Activated naive CD4-positive, alpha-beta T cell treated with anti-CD3 and anti-CD28 coated beads, Interleukin-2, amount 50 U/mL, for 16 hours (primary cell): ENCODE measurements at regions not wholly inside any gene's neighbourhood (a gene's known extent, or its start where the extent isn't known, plus 50 kb on each side); places are given as distances from the start of the nearest gene placed in this dataset.
A peak's percentile ranks its signal among the peaks of the same experiment; 100 is the strongest.
"Not testable (repeated sequence)": the region's sequence is repeated elsewhere in the genome, so short reads cannot be mapped to it uniquely, and the experiment has no call there.

Experiments used
- DNase-seq: peaks from one replicate; pipeline ENCODE4 v3.0.0-alpha.2; 2020

DNA sequence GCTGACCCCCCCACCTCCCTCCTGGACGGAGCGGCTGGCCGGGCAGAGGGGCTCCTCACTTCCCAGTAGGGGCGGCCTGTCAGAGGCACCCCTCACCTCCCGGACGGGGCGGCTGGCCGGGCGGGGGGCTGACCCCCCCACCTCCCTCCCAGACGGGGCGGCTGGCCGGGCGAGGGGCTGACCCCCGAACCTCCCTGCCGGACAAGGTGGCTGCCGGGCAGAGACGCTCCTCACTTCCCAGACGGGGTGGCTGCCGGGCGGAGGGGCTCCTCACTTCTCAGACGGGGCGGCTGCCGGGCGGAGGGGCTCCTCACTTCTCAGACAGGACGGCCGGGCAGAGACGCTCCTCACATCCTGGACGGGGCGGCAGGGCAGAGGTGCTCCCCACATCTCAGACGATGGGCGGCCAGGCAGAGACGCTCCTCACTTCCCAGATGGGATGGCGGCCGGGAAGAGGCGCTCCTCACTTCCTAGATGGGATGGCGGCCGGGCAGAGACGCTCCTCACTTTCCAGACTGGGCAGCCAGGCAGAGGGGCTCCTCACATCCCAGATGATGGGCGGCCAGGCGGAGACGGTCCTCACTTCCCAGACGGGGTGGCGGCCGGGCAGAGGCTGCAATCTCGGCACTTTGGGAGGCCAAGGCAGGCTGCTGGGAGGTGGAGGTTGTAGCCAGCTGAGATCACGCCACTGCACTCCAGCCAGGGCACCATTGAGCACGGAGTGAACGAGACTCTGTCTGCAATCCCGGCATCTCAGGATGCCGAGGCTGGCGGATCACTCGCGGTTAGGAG is 66.2 kb upstream of the PAPPA2 start:
- not testable (repeated sequence) for DNase-seq

DNA sequence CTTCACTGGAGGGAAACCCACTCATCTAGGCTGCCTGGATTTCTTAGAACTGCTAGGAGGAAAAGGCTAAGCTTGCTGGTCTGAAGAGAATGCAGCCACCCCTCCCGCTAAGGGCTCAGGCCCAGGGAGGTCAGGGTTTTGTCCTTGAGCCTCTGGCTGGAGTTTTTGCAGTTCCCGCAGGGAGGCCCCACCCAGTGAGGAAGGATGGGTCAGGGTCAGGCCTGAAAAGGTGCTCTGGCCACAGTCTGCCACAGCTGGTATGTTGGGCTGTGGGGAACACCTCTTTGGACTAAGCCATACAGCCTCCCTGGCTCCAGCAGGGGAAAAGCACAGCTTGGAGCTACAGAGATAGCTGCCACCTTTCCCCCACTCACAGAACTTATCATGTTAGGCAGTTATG is 71.4 kb upstream of the PAPPA2 start:
- no peak for DNase-seq

DNA sequence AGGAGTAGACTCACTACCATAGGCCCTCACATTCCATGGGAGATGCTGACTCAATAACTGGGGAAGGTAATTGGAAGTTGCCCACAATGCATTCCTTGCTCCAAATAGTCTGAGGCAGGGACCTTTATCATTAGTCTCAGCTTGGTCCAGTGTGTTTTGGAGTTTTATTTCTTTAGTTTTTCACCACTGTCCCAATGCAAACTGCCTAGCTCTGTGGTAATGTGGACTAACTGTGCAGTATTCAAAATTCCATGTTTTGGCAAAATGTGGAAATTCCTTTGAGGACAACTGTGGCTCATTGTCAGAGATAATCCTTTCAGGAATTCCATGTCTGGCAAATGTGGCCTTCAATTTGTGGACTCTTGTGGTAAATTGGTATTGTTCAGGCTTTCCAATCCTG is 78.1 kb upstream of the PAPPA2 start:
- no peak for DNase-seq

DNA sequence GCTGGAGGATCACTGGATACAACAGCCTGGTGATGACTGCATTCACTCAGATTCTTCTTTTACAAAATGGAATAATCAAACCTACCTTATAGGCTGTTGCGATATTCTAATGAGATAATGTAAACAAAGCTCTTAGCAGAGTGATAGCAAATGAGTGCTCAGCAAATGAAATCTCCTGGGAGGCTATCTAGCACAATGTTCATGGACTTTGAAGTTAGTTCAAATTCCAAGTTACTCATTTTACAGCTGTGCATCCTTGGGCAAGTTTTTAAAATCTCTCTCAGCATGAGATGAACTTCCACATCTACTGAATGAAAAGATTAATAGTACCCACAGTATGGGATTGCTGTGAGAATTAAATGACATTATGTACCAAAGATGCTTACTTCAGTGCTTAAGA is 80.8 kb upstream of the PAPPA2 start:
- no peak for DNase-seq

DNA sequence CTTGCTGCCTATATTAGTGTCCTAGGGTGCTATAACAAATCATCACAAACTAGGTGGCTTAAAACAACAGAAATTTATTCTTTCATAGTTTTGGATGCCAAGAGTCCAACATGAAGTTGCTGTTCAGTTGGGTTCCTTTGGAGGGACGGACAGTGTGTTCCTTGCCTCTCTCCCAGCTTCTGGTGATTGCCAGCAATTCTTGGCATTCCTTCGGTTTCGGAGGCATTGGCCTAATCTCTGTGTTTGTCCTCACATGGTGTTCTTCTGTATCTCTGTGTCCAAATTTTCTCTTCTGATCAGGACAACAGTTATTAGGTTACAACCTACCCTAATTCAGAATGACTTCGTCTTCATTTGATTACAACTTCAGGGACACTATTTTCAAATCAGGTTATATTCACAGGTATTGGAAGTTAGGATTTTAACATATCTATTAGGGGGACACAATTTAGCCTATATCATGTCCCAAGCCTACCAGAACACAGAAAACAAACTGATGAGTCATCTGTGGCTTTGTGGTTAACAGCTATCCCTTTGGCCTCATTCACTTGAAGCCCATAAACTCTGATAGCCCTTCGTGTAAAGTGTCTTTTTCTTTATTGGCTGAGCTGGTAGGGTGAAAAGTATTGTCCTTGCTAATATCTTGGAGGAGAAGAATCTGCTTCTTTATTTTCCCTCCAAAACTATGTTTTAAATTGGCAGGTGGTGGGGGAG is 83.2 kb upstream of the PAPPA2 start:
- DNase-seq = no peak

DNA sequence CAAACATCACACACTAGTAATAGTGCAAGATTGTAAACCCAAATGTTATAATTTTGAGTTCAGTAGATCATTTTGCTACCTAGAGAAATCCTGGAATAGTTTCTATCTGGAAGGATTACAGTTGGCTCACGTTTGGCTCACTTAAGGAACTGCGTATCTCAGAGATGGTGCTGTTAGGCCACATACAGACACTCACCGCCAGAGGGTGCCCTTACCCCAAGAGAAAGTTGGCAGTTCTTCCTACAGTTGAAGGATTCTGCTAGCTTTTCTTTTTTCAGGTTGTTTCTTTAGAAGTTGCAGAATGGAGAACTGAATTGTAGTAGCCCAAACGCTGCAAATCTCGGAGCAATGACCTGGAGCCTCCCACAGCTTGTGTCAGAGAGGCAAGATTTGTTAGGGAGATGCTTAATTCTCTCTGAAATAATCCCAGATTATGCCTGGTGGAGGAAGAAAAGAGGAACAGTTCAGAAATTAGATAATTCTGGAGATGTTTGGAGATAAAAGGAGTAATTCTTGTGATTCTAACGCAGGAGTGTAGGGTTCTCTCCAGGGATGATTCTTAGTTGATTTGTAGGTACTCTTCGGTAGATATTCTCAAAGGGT is 87.9 kb upstream of the PAPPA2 start:
- DNase-seq = peak; percentile 67

DNA sequence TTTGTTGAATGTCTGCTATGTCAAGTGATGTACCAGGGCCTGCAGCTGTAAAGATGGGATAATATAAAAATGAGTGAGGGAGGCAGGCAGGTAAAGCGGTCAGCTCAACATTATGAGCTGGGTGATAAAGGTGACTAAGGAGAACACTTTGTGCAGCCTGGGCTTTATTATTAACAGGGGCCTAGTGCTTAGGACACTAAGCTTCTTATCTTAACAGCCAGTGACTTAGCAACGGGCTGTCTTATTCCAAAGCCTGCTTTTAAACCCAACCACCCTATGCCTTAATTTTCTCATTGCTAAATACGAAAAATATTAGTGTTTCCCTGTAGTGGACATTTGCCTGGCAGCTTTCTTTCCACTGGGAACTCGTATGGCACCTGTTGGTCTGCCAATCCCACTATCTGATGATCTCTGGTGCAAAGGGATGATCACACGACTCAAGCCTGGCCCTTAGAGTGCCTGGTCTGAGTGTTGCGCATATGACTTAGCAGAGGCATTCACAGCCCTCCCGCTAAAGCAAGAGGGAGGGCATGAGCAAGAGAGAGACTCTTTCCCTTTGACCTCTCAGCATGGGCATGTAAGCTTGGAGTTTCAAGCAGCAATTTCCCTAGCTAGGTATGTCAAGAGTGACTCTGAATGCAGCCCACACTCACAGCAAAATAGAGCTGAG is 98.6 kb upstream of the PAPPA2 start:
- no peak for DNase-seq

DNA sequence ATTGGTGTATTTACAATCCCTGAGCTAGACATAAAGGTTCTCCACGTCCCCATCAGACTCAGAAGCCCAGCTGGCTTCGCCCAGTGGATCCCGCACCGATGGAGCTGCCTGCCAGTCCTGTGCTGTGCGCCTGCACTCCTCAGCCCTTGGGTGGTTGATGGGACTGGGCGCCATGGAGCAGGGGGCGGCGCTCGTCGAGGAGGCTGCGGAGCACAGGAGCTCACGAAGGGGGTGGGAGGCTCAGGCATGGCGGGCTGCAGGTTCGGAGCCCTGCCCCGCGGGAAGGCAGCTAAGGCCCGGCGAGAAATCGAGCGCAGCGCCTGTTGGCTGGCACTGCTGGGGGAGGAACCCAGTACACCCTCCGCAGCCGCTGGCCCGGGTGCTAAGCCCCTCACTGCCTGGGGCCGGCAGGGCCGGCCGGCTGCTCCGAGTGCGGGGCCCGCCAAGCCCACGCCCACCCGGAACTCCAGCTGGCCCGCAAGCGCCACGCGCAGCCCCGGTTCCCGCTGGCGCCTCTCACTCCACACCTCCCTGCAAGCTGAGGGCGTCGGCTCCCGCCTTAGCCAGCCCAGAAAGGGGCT is 113.8 kb upstream of the PAPPA2 start:
- DNase-seq = not testable (repeated sequence)

DNA sequence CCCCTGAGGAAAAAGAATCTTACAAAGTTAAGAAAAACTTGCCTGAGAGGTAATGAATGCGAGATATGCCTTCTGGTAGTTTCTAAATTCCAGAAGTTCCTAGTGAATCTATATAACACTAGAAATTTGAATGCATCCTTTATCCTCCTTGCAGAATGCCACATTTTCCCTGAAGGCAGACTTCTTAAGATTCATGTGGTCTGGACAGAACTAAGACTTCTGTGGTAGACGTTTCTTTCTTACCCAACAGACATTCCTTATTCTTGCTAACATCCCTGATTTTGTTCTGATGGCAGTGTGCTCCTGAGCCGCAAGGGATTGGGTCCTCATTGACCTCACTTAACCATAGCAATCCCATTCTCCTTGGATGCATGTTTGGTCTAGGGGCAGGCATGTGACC is 121.3 kb upstream of the PAPPA2 start:
- DNase-seq = no peak

DNA sequence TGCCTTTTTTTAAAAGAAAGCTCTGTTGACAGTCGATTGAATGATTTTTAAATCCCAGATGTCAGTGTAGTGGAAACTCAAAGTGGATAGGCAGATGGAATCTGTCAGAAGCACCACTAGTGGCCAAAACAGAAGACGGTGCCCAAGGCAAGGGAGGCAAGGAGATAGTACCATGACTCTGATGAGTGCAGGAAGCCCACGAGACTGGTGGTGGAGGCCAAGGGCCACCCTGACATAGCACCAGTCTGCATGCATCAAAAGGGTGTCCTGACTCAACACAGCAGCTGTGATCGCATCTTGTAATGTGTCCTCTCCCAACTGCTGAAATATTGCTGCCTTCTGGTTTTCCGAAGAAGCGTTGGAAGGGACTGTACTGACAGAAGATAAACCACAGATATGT is 124.1 kb upstream of the PAPPA2 start:
- DNase-seq = no peak

DNA sequence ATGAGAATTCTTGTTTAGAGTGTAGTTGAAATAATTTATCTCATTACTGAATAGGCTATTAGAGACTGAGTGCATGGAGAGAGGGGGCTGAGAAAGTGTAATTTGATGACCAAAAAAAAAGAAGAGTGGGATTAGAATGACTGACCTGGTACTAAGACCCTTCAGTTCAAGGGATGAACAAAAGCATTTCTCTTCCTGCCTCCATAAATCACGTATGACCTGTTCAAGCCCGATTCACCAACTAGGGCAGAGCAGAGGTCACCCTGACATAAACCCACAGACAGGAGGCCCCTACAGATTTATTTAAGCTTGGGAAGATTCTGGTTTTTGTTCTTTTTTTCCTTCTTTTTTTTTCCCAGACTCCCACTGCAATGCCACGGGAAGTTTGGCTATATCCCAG is 123.7 kb upstream of the COP1 start:
- no peak for DNase-seq

DNA sequence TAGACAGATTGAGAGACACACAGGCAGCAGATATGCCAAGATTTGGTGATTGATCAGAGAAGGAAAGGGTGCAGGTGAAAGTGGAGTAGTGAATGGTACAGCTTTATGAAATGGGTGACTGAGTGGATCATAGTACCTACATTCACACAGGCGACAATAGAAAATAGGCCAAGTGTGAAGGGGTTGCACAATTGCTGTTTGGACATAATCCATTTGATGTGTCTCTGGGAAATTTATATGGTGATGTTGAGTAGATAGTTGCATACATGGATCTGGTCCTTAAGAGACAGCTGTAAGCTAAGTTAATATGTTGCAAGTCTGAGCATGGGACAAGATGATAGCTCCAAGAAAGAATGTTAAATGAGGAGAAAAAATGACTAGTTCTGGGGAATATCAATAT is 118.6 kb upstream of the COP1 start:
- DNase-seq = no peak

DNA sequence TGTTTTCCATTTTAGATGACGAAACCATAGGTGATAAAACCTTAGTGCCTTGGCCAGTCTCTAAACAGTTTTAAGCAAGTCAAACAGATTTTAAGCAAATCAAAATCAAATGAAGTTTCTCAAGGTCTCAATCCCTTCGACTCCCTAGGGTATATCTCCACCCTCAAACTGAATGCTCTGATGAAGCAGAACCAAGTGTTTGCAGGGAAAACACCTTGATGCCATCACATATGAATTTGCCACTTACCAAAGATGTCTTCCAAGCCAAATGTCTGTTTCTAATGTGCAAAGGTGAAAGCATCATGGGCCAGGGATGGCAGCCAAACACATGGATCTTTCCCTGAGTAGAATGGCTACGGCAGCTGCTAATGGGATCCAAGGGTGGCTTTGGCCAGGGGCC is 116.4 kb upstream of the COP1 start:
- DNase-seq = no peak

DNA sequence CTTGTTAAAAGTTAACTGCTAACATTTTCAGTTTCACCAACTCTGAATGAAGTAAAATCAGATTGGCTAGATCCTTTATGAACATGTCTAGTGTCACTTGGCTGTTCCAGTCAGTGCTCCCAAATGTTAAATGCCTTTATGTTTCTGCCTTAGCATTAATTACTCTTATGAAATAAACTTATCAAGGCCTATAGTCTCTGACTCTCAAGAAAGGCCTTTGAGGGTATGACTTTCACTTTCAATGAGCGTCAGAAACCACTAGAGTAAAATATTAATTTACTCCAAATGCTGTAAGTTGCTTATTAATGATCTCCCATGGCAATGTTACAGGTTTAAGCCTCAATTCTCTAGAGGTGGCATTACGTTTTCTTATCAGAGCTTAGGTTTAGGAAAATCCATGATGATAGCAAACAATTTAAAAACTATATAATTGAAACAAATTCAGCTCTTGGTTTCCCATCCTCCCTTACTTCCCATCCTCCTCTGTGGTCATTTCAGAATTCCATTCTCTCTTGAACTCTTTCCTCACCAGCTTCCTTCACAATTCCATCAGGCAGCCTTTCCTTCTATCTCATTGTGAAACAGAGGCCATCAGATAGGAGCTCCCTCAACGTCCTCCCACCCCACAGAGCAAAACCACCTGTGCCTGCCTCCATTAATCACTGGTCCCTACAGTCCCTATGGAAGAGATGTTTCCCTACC is 108.6 kb upstream of the COP1 start:
- no peak for DNase-seq

DNA sequence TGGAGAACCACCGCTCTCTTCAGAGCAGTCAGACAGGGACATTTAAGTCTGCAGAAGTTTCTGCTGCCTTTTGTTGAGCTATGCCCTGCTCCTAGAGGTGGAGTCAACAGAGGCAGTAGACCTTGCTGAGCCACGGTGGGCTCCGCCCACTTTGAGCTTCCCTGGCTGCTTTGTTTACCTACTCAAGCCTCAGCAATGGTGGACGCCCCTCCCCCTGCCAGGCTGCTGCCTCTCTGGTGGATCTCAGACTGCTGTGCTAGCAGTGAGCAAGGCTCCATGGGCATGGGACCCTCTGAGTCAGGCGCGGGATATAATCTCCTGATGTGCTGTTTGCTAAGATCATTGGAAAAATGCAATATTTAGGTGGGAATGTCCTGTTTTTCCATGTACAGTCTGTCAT is 89.5 kb upstream of the COP1 start:
- DNase-seq = not testable (repeated sequence)

DNA sequence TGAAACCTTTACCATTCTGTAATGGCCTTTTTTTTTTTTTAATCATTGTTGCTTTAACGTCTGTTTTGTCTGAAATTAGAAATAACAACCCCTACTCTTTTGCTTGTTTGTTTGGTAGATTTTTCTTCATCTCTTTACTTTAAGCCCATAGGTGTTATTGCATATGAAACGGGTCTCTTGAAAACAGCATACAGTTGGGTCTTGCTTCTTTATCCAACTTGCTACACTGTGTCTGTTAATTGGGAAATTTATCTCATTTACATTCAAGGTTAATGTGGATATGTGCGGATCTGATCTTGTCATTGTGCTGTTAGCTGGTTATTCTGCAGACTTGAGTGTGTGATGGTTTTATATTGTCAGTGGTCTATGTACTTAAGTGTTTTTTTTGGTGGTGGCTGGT is 78.9 kb upstream of the COP1 start:
- no peak for DNase-seq

DNA sequence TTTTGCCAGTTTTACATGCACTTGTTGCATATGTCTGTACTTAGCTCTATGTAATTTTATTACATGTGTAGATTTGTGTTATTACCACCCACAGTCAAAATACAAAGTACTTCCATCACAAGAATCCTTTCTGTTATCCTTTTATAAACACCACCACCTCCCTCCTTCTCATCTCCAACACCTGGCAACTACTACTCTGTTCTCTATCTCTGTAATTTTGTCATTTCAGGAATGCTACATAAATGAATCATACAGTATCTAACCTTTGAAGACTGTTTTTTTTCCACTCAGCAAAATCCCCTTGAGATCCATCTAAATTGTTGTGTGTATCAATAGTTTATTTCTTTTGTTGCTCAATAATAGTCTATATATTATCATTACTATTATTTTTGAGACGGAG is 64.5 kb upstream of the COP1 start:
- no peak for DNase-seq
